HG02588 (cell line): ENCODE measurements at regions not wholly inside any gene's neighbourhood (a gene's known extent, or its start where the extent isn't known, plus 50 kb on each side); places are given as distances from the start of the nearest gene placed in this dataset.
"Not testable (repeated sequence)": the region's sequence is repeated elsewhere in the genome, so short reads cannot be mapped to it uniquely, and the experiment has no call there.

ENCODE experiments used
- ATAC-seq: cut with Tn5 transposase; IDR thresholded peaks from one replicate; pipeline ENCODE4 v1.9.1; 2021; ENCODE audit warnings: mild to moderate bottlenecking, moderate library complexity; ENCODE audit not compliant: unreplicated experiment

DNA sequence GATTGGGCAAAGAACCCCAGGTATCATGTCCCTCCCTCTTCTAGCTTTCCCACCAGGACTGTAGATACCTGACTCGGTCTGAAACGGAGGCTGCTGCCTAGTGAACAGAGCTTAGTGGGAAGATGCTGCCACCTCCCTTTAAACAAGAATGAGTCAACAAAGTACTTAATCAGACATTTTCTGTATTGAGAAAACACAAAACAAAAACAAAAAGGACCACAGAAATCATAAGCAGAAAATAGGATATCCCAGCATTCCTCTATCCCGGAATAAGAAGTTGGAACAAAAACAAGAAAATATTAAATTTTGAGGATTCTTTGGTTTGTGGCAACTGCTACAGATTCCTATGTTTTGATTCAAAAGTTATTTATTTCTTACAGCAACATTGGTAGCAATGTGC is 51.7 kb upstream of the COL8A1 start:
- no peak for ATAC-seq

DNA sequence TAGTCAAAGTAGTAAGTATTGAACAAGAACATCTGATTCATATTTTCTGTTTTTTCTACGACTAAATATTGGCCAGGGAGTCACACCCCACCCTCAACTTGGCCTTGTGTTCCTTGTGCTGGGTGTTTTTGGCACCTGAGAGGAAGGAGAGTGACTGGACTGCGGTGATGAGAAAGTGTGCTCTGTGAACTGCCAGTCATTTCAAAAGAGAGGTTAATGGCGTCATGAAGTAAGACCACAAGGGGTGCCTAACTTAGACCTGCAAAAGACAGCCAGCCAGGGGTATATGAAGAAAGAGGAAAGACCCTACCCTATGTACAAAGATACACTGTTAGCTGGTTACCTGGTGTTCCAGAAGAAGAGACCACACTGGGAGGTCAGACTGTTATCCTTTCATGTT is 58.4 kb upstream of the COL8A1 start:
- ATAC-seq = no peak

DNA sequence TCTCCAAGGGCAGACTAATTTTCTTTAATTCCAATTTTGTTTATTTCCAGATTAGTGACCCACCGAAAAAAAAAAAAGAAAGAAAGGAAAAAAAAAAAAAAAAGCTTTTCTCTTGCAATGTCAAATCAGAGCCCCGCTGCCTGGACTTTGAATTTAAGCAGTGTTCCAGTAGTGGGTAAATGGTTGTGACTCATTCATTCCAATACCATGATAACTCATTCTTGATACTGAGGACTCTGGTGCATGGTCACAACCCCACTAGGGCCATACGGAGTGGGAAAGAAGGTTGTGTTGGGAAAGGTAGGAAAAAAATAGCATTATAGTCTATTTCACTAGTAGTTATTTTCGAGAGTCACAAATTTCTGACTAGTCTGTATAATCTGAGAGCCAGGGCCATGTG is 59.1 kb upstream of the COL8A1 start:
- no peak for ATAC-seq

DNA sequence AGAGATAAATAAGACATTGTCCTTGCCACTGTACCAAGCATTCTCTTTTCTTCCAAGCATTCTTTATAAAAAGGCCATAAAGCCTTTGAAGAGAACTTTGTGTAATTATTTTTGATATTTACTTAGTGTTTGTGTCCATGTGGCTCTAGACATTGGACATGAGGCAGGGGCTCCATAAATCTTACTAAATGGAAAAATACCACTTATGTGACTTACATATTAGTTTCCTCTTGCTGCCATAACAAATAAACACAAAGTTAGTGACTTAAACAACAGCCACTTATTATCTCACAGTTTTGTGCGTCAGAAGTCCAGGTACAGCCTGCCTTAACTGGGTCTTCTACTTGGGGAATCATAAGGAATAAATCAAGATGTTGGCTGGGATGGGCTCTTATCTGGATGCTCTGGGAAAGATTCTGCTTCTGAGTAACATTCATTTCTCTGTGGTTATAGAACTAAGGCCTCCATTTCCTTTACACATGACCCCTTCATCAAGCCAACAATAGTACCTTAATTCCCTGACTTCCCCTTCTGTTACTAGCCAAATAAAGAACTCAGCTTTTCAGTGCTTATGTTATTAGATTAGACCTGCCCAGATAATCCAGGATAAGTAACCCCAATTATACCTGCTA is 59.9 kb upstream of the COL8A1 start:
- no peak for ATAC-seq

DNA sequence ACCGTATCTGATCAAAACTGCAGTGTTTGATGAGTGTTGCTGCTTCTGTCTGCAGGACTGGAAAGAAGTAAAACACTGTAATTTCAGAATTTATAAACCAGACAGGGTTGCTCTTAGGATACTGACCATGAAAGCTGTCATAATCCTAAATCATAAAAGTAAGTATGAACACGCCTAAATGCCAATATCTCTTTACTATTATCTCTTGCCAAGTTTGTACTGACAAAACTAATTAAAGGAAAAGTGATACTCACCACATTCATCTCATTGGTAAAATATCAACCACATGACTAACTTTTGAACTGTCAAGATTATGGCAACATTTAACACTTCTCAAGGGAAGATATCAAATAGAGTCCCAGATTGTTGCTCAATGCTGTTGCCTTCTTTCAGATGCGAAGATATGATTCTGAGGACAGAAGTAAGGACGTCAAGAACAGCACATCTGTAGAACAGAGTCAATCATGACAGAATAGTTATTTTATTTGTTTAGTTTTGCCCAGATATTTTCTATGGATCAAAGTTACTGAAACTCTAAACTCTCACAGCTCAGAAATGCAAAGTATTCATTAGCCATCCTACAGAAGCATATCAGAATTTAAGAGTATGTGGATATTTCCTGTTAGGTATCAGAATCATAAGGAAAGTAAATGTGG is 61.4 kb upstream of the COL8A1 start:
- no peak for ATAC-seq

DNA sequence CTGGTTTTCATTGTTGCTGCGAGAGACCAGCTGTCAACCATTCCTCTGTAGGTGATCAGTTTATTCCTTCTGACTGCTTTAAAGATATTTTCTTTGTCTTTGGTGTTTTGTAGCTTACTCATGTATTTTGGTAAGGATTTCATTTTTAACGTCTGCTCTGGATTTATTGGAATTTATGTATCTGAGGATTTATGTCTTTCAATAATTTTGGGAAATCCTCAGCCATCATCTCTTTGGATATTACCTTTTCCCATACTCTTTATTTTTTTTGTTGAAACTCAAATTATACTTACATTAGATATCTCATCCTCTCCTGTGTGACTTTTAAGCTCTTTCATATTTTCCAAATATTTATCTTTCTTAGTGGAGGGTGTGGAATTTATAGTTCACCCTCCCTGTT is 62.7 kb upstream of the COL8A1 start:
- ATAC-seq = no peak

DNA sequence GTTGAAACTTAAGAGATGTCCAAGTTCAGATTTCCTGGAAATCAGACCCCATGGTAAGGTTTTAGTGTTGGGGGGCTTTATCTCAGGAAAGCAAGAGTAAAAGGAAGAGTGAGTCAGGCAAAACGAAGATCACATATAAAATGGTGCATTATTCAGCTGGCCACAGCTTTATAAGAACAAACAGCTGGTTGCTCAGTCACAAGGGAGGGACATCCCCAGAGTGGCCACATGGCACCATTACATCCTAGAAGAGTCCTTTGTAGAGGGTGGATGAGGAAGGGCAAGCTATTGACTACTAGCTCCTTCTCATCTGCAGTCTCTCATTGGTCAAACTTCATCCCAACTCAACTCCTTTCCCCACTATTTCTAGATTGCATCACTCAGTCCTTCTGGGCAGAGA is 68.3 kb upstream of the COL8A1 start:
- no peak for ATAC-seq

DNA sequence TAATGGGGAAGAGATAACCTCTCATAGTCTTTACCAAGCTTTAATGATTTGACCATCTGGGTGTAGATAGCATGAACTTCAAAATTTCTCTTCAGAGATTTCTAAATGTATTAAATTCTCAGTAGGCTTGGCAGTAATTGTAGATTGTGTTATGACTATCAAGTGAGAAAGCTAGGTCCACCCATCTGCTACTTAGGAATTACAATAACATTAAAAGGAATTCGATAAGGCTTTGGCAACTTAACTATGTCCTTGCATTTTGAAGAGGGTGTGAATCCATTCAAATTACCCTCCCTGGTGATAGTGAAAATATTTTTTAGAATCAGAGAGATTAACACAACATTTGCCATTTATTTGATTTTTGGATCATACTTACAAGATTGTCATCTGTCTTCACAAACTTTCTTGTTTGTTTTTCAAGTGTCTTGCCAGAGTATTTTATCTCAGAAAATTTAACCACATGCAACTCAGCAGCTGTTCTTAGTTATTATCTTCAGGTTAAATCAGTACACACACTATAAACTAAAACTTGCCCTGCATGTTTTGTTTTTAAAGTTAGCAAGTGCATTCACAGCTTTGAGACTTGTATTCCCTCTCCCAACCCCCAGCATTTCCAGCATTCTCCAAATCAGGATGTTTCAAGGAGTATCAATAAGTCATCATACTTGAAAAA is 69.6 kb upstream of the COL8A1 start:
- ATAC-seq = no peak

DNA sequence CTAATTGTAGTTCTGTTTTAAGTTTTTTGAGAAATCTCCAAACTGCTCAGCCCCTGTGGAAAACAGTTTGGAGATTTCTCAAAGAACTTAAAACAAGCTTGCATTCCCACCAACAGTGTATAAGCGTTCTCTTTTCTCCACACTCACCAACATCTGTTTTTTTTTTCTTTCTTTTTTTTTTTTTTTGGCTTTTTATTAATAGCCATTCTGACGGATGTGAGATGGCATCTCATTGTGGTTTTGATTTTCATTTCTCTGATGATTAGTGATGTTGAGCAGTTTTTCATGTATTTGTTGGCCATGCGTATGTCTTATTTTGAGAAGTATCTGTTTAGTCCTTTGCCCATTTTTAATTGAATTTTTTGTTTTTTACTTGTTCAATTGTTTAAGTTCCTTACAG is 73.1 kb upstream of the COL8A1 start:
- no peak for ATAC-seq

DNA sequence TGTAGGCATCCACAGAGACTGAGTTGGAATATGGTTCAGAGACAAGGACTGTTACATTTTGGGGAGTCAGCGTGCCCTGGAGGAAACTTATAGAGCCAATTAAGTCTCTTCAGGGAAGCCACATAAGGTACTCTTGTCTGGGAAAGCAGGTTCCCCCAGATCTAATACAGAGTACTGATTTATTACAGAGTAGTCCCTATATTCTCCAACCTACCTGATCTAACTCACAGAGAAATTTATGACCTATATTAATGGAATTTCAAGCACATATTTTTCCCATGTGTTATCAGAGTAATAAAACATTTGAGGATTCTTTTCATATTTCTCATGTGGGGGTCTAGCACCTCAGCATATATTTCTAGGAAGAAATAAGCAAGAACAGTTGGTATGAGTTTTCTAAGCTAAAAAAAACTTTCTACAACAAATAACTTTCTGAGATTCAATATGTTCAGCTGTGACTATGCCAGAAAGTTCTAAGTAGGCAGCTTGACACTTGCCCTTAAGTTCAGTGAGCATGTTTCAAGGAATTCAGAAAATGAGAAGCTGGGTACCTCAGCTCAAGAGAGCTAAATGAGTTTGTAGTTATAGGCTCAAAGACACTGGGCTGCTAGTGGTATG is 75.3 kb upstream of the COL8A1 start:
- no peak for ATAC-seq

DNA sequence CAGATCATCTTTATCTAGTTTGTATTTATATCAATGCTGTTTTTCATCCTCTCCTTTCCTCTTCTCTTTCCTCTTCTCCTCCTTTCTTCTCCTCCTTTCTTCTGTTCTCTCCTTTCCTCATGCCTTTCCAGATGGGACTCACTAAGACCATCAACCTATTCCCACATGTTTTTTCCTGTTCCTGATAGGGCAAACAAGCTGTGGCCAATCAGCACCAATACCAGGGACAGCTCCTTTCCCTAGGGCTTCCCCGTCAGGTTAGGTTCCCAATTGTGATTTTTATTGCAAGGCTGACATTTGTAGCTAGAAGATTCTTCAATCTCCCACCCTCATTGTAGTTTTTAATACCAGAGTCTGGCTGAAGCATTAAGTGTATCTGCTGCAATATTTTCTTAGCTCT is 76.3 kb upstream of the COL8A1 start:
- no peak for ATAC-seq

DNA sequence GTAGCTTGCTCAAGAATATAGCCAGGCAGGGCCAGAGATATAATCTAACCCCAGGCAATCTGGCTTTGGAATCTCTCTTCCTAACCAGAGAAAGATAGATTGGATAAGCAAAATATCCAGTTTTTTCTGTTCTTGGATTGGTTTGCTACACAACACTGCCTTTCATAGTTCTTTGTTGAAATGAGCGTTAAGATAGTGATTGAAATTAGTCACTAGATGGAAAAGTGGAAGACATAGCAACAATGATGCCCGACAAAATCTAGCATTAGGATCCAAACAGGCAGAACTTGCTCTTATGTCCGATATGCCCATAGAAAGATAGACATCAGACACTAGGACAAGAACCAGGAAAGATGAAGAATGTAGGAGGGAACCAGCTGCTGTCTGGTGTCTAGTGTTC is 77.3 kb upstream of the COL8A1 start:
- no peak for ATAC-seq

DNA sequence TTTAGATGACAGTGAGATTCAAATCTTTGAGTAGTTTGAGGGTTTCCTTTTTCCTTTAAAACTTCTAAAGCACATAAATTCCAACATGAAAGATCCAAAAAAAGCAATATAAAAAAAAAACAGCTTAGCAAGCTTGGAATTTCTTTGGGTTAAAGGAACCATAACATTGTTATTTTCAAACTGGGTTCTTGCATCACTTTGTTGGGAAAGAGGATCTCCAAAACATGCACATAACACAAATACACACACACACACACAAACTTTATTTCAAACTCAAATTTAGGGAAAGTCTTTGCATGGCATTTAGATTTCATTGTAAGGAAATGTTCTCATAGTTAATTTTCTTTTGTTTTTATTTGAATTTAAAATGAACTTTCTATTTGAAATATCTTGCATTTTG is 79.2 kb upstream of the COL8A1 start:
- no peak for ATAC-seq

DNA sequence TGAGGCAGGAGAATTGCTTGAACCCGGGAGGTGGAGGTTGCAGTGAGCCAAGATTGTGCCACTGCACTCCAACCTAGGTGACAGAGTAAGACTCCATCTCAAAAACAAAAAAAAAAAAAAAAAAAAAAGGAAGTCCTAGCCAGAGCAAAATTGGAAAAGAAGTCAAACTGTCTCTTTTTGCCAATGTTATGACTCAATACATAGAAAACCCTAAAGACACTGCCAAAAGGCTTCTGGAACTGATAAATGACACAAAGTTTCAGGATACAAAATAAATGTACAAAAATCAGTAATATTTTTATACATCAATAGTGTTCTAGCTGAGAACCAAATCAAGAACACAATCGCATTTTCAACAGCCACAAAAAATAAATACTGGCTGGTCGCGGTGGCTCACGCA is 82.5 kb upstream of the COL8A1 start:
- not testable (repeated sequence) for ATAC-seq

DNA sequence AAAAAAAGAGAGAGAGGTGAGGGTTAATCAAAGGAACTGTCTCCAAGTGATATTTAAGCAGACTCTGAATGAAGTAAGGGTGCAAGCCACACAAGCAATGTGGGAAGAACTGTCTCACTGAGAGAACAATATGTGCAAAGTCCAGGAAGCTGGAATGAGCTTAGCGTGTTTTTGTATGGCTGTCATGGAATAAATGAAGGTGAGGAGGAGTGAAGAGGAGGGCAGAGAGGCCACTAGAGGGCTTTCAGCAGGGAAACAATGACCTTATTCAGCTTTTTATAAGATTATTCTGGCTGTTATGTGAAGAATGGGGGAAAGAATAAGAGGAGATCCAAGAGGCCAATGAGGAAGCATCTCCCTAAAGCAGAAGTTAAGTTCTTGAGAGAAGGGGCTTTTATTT is 86.9 kb upstream of the COL8A1 start:
- no peak for ATAC-seq

DNA sequence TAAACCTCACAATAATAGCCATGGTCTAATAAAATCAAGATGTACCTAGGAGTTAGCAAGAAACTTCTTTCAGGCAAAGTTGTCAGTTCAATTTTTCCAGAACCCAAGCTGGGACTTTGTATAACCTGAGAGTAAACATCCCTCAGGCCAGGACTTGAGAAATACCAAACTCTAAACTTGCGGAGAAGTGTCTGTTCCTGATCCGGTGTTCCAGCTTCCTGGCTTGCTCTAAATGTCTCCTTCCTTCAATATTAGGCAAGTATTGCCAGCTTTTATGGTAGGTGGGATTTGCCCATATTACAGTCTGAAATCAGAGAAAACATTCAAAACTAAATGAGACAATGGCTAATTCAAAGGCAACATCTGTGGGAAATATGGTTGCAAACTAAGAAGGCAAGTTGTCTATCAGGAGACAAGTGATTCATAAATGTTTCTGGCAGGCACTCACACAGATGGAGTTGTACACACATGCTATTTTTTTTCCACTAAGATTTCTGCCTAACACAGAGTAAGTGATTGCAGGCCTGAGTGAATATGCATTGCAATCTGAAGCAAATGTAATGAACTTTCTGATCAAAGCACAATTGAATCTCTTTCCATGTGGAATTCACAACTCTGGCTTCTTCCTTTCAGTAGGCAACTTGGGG is 88.3 kb upstream of the COL8A1 start:
- ATAC-seq = no peak

DNA sequence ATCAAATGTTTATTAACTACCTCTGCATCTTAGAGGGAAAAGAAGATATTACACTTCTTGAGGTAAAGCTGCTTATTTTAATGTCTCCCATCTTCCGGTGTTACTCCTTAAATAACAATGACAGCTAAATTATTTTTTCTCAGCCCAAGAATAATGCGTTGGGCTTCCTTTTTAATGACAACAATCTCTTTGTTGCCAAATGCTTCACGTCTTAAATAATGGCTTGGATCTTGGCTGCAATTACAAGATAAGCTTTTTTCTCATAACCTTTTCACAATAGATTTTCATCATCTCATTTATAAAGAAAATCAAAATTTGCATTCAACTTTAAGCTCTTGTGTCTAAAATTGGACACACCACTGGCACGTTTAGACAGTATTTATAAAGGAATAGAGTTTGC is 89.2 kb upstream of the COL8A1 start:
- ATAC-seq = no peak

DNA sequence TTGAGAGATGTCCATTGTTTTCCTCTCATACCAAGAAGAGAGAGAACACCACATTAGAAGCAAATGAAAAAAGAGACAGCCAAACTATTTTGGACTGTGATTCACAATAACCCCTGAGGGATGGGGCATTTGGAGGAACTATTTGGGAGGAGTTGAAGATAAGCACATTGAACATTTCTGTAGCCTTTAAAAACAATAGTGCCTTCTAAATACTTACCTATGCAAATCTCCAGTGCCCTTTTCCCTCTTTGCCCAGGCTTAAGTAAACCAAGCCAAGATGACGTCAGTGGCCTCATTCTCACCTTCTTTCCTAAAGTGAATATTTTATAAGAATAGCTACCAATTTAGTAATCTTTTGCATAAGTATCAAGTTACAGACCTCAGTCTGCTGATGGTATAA is 89.7 kb upstream of the COL8A1 start:
- ATAC-seq = no peak

DNA sequence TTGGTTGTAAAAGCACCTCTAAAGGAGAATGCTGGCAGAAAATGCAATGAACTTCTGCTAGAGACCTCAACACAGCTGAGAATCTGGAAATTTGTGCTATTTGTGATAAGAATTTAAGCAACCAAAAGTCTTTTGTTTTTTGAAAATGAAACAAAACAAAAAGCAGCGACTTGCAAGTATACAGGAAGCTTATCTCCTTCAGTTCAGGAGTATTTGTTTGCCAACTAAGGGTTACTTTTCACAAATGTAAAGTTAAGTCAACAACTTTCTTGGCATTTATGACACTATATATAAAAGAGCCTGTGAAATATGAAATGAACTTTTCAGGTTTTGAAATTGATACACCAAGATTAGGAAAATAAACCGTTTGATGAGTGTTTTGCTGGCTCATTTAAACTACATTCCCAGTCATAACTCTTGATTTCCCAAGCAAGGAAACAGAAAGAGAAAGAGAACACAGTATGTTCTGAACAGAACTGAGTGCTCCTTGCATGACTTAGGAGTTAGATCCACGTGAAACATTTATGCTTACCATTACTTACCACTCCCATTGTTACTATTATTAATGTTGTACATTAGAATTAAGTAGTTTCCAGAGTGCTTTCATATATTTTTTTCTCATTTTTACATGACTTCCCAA is 92.3 kb upstream of the COL8A1 start:
- ATAC-seq = no peak

DNA sequence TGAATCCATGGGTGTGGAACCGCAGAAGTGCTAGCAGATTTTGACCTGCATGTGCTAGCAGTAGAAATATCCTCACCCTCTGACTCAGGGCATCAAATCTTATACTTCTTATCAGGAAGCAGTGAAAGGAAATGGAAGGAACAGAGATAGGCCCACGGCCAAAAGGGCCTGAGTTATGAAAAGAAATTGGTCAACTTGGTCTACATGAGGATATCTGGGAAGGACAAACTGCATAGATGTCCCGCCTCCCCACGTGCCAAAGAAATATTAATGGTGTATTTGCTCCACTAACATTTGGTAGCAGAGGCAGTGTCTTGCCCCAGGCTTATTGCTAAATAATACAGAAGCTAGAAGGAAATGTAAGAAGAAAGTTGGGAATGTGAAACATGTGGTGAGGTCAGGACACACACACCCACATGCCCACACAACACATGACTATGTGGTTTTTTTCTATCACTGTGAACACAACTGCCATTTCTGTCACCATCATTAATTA is 93.6 kb upstream of the COL8A1 start:
- no peak for ATAC-seq

DNA sequence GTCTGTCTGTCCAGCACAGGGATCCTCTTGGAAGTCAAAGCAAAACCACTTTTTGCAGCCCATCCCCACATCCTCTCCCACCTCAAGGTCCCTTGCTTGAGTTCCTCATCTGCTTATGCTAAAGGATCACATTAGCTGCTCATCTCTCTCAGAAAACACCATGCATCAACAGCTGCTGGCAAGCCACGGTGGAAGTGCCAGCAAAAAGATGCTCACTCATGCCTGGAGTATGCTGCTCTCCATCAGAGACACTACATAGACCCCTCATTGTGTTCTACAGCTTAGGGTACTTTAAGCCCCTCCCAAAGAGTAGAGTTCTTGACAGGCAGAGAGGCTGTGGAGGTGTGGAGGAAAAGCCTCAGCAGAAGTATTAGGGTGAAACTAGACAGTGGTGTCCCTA is 94.6 kb upstream of the COL8A1 start:
- ATAC-seq = no peak
